ENCODE measurements at regions not wholly inside any gene's neighbourhood (a gene's known extent, or its start where the extent isn't known, plus 50 kb on each side); places are given as distances from the start of the nearest gene placed in this dataset.

GRCh38 chr3:181105646-181106045, 116.1 kb upstream of the DNAJC19 start:
- no peaks in the 10 kb centered on the region for H3K4me1 ChIP-seq (ENCODE audit: insufficient read depth, low read length, poor library complexity, severe bottlenecking)
- ChIA-PET CTCF (no interaction called here), POLR2A (ENCODE audit: low non-redundant PET) (no interaction called here)
- peak; percentile 24 for DNase-seq (ENCODE audit: low spot score)
- H3K36me3 ChIP-seq (ENCODE audit: insufficient read depth, low read length, poor library complexity, severe bottlenecking): no peaks in the 10 kb centered on the region
- H3K27ac ChIP-seq (ENCODE audit: low read depth, low read length, poor library complexity, severe bottlenecking): no peak overlapping the region
- no peaks in the 10 kb centered on the region for H3K27me3 ChIP-seq (replicated peaks; ENCODE audit: insufficient read depth, low read depth, low read length, poor library complexity)
- no peaks in the 10 kb centered on the region for H3K9me3 ChIP-seq (ENCODE audit: low read depth, low read length, poor library complexity, severe bottlenecking)
- BruUV-seq (replicated peaks): no TSS peak
- H3K4me3 ChIP-seq (ENCODE audit: low read depth, low read length, poor library complexity, severe bottlenecking): no peak overlapping the region
- TF ChIP-seq EZH2 (IDR thresholded peaks at IDR 0.05; ENCODE audit: borderline replicate concordance, low read depth, low read length, poor library complexity, severe bottlenecking) (no peak), CTCF (conservative IDR thresholded peaks at IDR 0.05; ENCODE audit: low read depth, low read length) (no peak)
- intact Hi-C loops (cut with micrococcal nuclease; ENCODE audit: unreplicated experiment): no loop called here

GRCh38 chr3:181103605-181104004, 114.1 kb upstream of the DNAJC19 start:
- peak; percentile 44 for DNase-seq (ENCODE audit: low spot score)
- no peaks in the 10 kb centered on the region for H3K27me3 ChIP-seq (replicated peaks; ENCODE audit: insufficient read depth, low read depth, low read length, poor library complexity)
- ChIA-PET POLR2A (ENCODE audit: low non-redundant PET) (no interaction called here), CTCF (no interaction called here)
- no peak overlapping the region for H3K27ac ChIP-seq (ENCODE audit: low read depth, low read length, poor library complexity, severe bottlenecking)
- H3K4me3 ChIP-seq (ENCODE audit: low read depth, low read length, poor library complexity, severe bottlenecking): no peak overlapping the region
- no peaks in the 10 kb centered on the region for H3K9me3 ChIP-seq (ENCODE audit: low read depth, low read length, poor library complexity, severe bottlenecking)
- no peaks in the 10 kb centered on the region for H3K36me3 ChIP-seq (ENCODE audit: insufficient read depth, low read length, poor library complexity, severe bottlenecking)
- no peaks in the 10 kb centered on the region for H3K4me1 ChIP-seq (ENCODE audit: insufficient read depth, low read length, poor library complexity, severe bottlenecking)
- intact Hi-C loops (cut with micrococcal nuclease; ENCODE audit: unreplicated experiment): no loop called here
- TF ChIP-seq EZH2 (IDR thresholded peaks at IDR 0.05; ENCODE audit: borderline replicate concordance, low read depth, low read length, poor library complexity, severe bottlenecking) (no peak), CTCF (conservative IDR thresholded peaks at IDR 0.05; ENCODE audit: low read depth, low read length) (peak; percentile 45; the same call in 1 of the 2 replicates)
- no TSS peak for BruUV-seq (replicated peaks)

GRCh38 chr3:181086011-181086410, 96.5 kb upstream of the DNAJC19 start:
- TF ChIP-seq CTCF (conservative IDR thresholded peaks at IDR 0.05; ENCODE audit: low read depth, low read length): no peak
- TF ChIP-seq EZH2 (IDR thresholded peaks at IDR 0.05; ENCODE audit: borderline replicate concordance, low read depth, low read length, poor library complexity, severe bottlenecking): no peak
- Histone ChIP-seq H3K27ac (ENCODE audit: low read depth, low read length, poor library complexity, severe bottlenecking) (no peak overlapping the region), H3K9me3 (ENCODE audit: low read depth, low read length, poor library complexity, severe bottlenecking) (no peaks in the 10 kb centered on the region), H3K4me3 (ENCODE audit: low read depth, low read length, poor library complexity, severe bottlenecking) (no peak overlapping the region), H3K36me3 (ENCODE audit: insufficient read depth, low read length, poor library complexity, severe bottlenecking) (no peaks in the 10 kb centered on the region), H3K4me1 (ENCODE audit: insufficient read depth, low read length, poor library complexity, severe bottlenecking) (no peaks in the 10 kb centered on the region), H3K27me3 (replicated peaks; ENCODE audit: insufficient read depth, low read depth, low read length, poor library complexity) (peaks cover 14% of the 10 kb centered on the region)
- BruUV-seq (replicated peaks): no TSS peak
- no peak for DNase-seq (ENCODE audit: low spot score)
- POLR2A ChIA-PET (ENCODE audit: low non-redundant PET): no interaction called here
- CTCF ChIA-PET: no interaction called here
- intact Hi-C loops (cut with micrococcal nuclease; ENCODE audit: unreplicated experiment): no loop called here

Data from A673 (cell line).